ENCODE measurements at regions not wholly inside any gene's neighbourhood (a gene's known extent, or its start where the extent isn't known, plus 50 kb on each side); places are given as distances from the start of the nearest gene placed in this dataset.
"Not testable (repeated sequence)": the region's sequence is repeated elsewhere in the genome, so short reads cannot be mapped to it uniquely, and the experiment has no call there.

DNA sequence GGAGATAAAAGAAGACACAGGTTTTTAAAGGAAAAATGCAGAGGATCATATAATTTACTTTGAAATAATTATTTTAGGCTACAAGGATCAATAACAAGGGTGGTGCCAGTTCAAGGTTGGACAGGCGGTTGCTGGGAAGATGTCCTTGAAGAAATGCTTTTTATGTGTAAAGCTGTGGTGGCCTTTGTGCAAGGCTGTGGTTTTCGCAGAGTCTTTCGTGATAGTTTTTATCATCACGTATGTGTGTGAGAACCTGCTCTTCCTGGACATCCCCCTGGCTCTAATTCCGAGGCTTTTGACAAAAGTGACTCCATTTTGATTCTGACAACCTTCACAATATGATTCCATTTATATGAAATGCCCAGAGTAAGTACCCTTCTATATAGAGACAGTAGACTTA, 85.8 kb upstream of the COG2 start:
- no peak overlapping the region for H3K4me3 ChIP-seq (ENCODE audit: low read depth in 1 of 2, low read length in 2 of 2)
- H3K36me3 ChIP-seq (ENCODE audit: control insufficient read depth in 1 of 2, insufficient read depth in 2 of 2, low read length in 2 of 2), result no peaks in the 10 kb centered on the region
- no peaks in the 10 kb centered on the region for H3K9me3 ChIP-seq (ENCODE audit: control insufficient read depth in 1 of 2, low read length in 2 of 2)
- no peak overlapping the region for H3K27ac ChIP-seq (ENCODE audit: low read length)
- no peaks in the 10 kb centered on the region for H3K27me3 ChIP-seq (ENCODE audit: low read depth, low read length)
- no peaks in the 10 kb centered on the region for H3K4me1 ChIP-seq (ENCODE audit: control insufficient read depth in 1 of 2, insufficient read depth in 2 of 2, low read length in 2 of 2)

GRCh38 chr1:230555814-230556213, 86.5 kb upstream of the COG2 start:
- Histone ChIP-seq H3K4me3 (ENCODE audit: low read depth in 1 of 2, low read length in 2 of 2) (no peak overlapping the region), H3K27ac (ENCODE audit: low read length) (no peak overlapping the region), H3K9me3 (ENCODE audit: control insufficient read depth in 1 of 2, low read length in 2 of 2) (no peaks in the 10 kb centered on the region), H3K36me3 (ENCODE audit: control insufficient read depth in 1 of 2, insufficient read depth in 2 of 2, low read length in 2 of 2) (no peaks in the 10 kb centered on the region), H3K27me3 (ENCODE audit: low read depth, low read length) (no peaks in the 10 kb centered on the region), H3K4me1 (ENCODE audit: control insufficient read depth in 1 of 2, insufficient read depth in 2 of 2, low read length in 2 of 2) (no peaks in the 10 kb centered on the region)

GRCh38 chr1:230552880-230553279, 89.4 kb upstream of the COG2 start:
- Histone ChIP-seq H3K4me3 (ENCODE audit: low read depth in 1 of 2, low read length in 2 of 2) (no peak overlapping the region), H3K27ac (ENCODE audit: low read length) (no peak overlapping the region), H3K4me1 (ENCODE audit: control insufficient read depth in 1 of 2, insufficient read depth in 2 of 2, low read length in 2 of 2) (no peaks in the 10 kb centered on the region), H3K9me3 (ENCODE audit: control insufficient read depth in 1 of 2, low read length in 2 of 2) (no peaks in the 10 kb centered on the region), H3K27me3 (ENCODE audit: low read depth, low read length) (no peaks in the 10 kb centered on the region), H3K36me3 (ENCODE audit: control insufficient read depth in 1 of 2, insufficient read depth in 2 of 2, low read length in 2 of 2) (no peaks in the 10 kb centered on the region)

DNA sequence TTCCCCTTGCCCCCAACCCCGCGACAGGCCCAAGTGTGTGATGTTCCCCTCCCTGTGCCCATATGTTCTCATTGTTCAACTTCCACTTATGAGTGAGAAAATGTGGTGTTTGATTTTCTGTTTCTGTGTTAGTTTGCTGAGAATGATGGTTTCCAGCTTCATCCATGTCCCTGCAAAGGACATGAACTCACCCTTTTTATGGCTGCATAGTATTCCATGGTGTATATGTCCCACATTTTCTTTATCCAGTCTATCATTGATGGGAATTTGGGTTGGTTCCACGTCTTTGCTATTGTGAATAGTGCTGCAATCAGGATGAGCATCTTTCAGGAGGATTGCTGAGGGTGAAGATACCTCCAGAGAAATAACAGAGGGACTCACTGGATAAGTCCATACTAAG, 91.3 kb upstream of the COG2 start:
- not testable (repeated sequence) for H3K27me3 ChIP-seq (ENCODE audit: low read depth, low read length); H3K27ac ChIP-seq (ENCODE audit: low read length); H3K4me1 ChIP-seq (ENCODE audit: control insufficient read depth in 1 of 2, insufficient read depth in 2 of 2, low read length in 2 of 2); H3K9me3 ChIP-seq (ENCODE audit: control insufficient read depth in 1 of 2, low read length in 2 of 2); H3K4me3 ChIP-seq (ENCODE audit: low read depth in 1 of 2, low read length in 2 of 2); H3K36me3 ChIP-seq (ENCODE audit: control insufficient read depth in 1 of 2, insufficient read depth in 2 of 2, low read length in 2 of 2)

DNA sequence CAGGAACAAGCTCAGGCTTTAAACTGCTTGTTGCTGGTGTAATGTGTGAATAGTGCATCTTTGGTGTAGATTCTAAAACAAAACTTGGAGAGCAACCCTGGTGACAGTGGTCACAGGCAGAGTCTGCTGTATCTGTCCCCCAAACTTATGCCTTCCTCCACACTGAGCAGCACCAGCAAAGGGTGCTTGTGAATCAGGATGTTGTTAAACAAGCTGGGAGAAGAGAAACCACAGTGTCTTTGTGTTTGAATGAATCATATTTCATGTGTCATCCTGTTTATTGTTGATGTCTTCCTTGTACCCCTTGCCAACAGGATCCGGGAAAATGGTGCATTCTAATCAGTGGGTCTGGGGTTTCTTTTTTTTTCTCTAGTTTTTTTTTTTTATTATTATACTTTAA, 91.9 kb upstream of the COG2 start:
- Histone ChIP-seq H3K9me3 (ENCODE audit: control insufficient read depth in 1 of 2, low read length in 2 of 2) (no peaks in the 10 kb centered on the region), H3K27me3 (ENCODE audit: low read depth, low read length) (no peaks in the 10 kb centered on the region), H3K4me1 (ENCODE audit: control insufficient read depth in 1 of 2, insufficient read depth in 2 of 2, low read length in 2 of 2) (no peaks in the 10 kb centered on the region), H3K4me3 (ENCODE audit: low read depth in 1 of 2, low read length in 2 of 2) (no peak overlapping the region), H3K36me3 (ENCODE audit: control insufficient read depth in 1 of 2, insufficient read depth in 2 of 2, low read length in 2 of 2) (no peaks in the 10 kb centered on the region), H3K27ac (ENCODE audit: low read length) (no peak overlapping the region)

DNA sequence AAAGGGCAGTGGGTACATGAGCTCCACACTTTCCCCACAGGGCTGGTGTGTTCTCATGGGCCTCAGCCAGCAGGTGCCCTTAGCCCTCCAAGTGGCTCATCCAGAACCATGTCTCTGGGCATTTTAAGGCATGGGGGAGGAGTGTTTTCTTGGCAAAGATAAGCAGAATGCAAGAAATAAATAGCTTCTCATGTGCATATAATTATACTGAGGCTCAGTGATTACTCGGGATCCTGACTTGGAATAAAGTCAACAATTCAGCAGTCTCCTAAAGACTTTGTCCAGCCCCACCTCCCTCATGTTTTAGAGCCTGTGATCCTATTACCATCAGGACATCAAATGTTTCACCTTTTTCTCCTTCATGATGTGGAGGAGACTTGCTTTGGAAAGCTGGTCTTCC, 92.7 kb upstream of the COG2 start:
- H3K27me3 ChIP-seq (ENCODE audit: low read depth, low read length), result no peaks in the 10 kb centered on the region
- H3K36me3 ChIP-seq (ENCODE audit: control insufficient read depth in 1 of 2, insufficient read depth in 2 of 2, low read length in 2 of 2), result no peaks in the 10 kb centered on the region
- H3K9me3 ChIP-seq (ENCODE audit: control insufficient read depth in 1 of 2, low read length in 2 of 2), result no peaks in the 10 kb centered on the region
- H3K4me3 ChIP-seq (ENCODE audit: low read depth in 1 of 2, low read length in 2 of 2), result no peak overlapping the region
- no peak overlapping the region for H3K27ac ChIP-seq (ENCODE audit: low read length)
- H3K4me1 ChIP-seq (ENCODE audit: control insufficient read depth in 1 of 2, insufficient read depth in 2 of 2, low read length in 2 of 2), result no peaks in the 10 kb centered on the region

DNA sequence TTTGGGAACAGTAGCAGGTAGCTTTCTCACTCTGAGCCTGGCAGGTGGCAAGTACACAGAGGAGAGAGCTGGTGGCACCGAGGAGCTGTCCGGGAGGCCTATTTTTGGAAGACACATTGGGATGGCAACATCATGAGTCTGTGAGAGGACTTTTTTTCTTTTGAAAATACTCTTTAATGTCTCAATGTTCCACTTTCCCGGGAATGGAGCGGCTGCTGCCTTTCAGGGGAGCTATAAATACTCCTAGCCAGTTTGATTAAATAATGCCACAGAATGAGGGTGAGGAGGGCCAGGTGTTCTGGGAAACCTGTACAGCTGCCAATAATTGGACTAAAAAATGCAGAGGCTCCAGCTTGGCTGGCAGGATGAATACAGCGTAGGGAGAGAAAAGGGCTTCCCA, 93.3 kb upstream of the COG2 start:
- Histone ChIP-seq H3K4me3 (ENCODE audit: low read depth in 1 of 2, low read length in 2 of 2) (no peak overlapping the region), H3K36me3 (ENCODE audit: control insufficient read depth in 1 of 2, insufficient read depth in 2 of 2, low read length in 2 of 2) (no peaks in the 10 kb centered on the region), H3K4me1 (ENCODE audit: control insufficient read depth in 1 of 2, insufficient read depth in 2 of 2, low read length in 2 of 2) (no peaks in the 10 kb centered on the region), H3K27me3 (ENCODE audit: low read depth, low read length) (no peaks in the 10 kb centered on the region), H3K9me3 (ENCODE audit: control insufficient read depth in 1 of 2, low read length in 2 of 2) (no peaks in the 10 kb centered on the region), H3K27ac (ENCODE audit: low read length) (no peak overlapping the region)

- Histone ChIP-seq H3K9me3 (ENCODE audit: control insufficient read depth in 1 of 2, low read length in 2 of 2) (no peaks in the 10 kb centered on the region), H3K36me3 (ENCODE audit: control insufficient read depth in 1 of 2, insufficient read depth in 2 of 2, low read length in 2 of 2) (no peaks in the 10 kb centered on the region), H3K4me1 (ENCODE audit: control insufficient read depth in 1 of 2, insufficient read depth in 2 of 2, low read length in 2 of 2) (no peaks in the 10 kb centered on the region), H3K27me3 (ENCODE audit: low read depth, low read length) (no peaks in the 10 kb centered on the region), H3K27ac (ENCODE audit: low read length) (no peak overlapping the region), H3K4me3 (ENCODE audit: low read depth in 1 of 2, low read length in 2 of 2) (no peak overlapping the region)
Measured at GRCh38 chr1:230548357-230548756, 93.9 kb upstream of the COG2 start.

GRCh38 chr1:230545181-230545580, 97.1 kb upstream of the COG2 start:
- H3K4me1 ChIP-seq (ENCODE audit: control insufficient read depth in 1 of 2, insufficient read depth in 2 of 2, low read length in 2 of 2), result no peaks in the 10 kb centered on the region

GRCh38 chr1:230544758-230545157, 97.5 kb upstream of the COG2 start:
- Histone ChIP-seq H3K27me3 (ENCODE audit: low read depth, low read length) (no peaks in the 10 kb centered on the region), H3K27ac (ENCODE audit: low read length) (no peak overlapping the region), H3K36me3 (ENCODE audit: control insufficient read depth in 1 of 2, insufficient read depth in 2 of 2, low read length in 2 of 2) (no peaks in the 10 kb centered on the region), H3K4me1 (ENCODE audit: control insufficient read depth in 1 of 2, insufficient read depth in 2 of 2, low read length in 2 of 2) (no peaks in the 10 kb centered on the region), H3K4me3 (ENCODE audit: low read depth in 1 of 2, low read length in 2 of 2) (no peak overlapping the region), H3K9me3 (ENCODE audit: control insufficient read depth in 1 of 2, low read length in 2 of 2) (no peaks in the 10 kb centered on the region)

More at GRCh38 chr1:230545181-230545580, 97.1 kb upstream of the COG2 start:
- H3K36me3 ChIP-seq (ENCODE audit: control insufficient read depth in 1 of 2, insufficient read depth in 2 of 2, low read length in 2 of 2), result no peaks in the 10 kb centered on the region
- no peak overlapping the region for H3K27ac ChIP-seq (ENCODE audit: low read length)
- H3K9me3 ChIP-seq (ENCODE audit: control insufficient read depth in 1 of 2, low read length in 2 of 2), result no peaks in the 10 kb centered on the region
- H3K4me3 ChIP-seq (ENCODE audit: low read depth in 1 of 2, low read length in 2 of 2), result no peak overlapping the region
- no peaks in the 10 kb centered on the region for H3K27me3 ChIP-seq (ENCODE audit: low read depth, low read length)

DNA sequence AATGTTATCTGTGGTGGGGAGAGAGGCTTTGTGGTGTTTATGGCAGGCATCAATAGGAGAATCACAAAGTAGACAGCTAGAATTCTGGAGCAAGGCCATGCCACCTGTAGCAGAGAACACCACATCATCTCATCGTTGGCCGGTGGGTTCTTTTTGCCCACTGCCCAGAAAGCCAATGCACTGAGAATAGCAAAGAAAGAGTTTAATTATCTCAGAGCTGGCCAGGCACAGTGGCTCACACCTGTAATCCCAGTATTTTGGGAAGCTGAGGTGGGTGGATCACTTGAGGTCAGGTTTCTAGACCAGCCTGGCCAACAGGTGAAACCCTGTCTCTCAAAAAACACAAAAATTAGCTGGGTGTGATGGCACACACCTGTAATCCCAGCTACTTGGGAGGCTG, 99.2 kb upstream of the COG2 start:
- Histone ChIP-seq H3K27ac (ENCODE audit: low read length) (no peak overlapping the region), H3K9me3 (ENCODE audit: control insufficient read depth in 1 of 2, low read length in 2 of 2) (no peaks in the 10 kb centered on the region), H3K27me3 (ENCODE audit: low read depth, low read length) (no peaks in the 10 kb centered on the region), H3K4me1 (ENCODE audit: control insufficient read depth in 1 of 2, insufficient read depth in 2 of 2, low read length in 2 of 2) (no peaks in the 10 kb centered on the region), H3K4me3 (ENCODE audit: low read depth in 1 of 2, low read length in 2 of 2) (no peak overlapping the region), H3K36me3 (ENCODE audit: control insufficient read depth in 1 of 2, insufficient read depth in 2 of 2, low read length in 2 of 2) (no peaks in the 10 kb centered on the region)

- no peak overlapping the region for H3K27ac ChIP-seq (ENCODE audit: low read length)
- H3K4me1 ChIP-seq (ENCODE audit: control insufficient read depth in 1 of 2, insufficient read depth in 2 of 2, low read length in 2 of 2), result no peaks in the 10 kb centered on the region
- H3K4me3 ChIP-seq (ENCODE audit: low read depth in 1 of 2, low read length in 2 of 2), result no peak overlapping the region
- no peaks in the 10 kb centered on the region for H3K27me3 ChIP-seq (ENCODE audit: low read depth, low read length)
- no peaks in the 10 kb centered on the region for H3K36me3 ChIP-seq (ENCODE audit: control insufficient read depth in 1 of 2, insufficient read depth in 2 of 2, low read length in 2 of 2)
- no peaks in the 10 kb centered on the region for H3K9me3 ChIP-seq (ENCODE audit: control insufficient read depth in 1 of 2, low read length in 2 of 2)
Measured at GRCh38 chr1:230542681-230543080, 99.6 kb upstream of the COG2 start.

Measured in muscle layer of duodenum (tissue), 2 donors.